GM21529 (cell line): ENCODE measurements at regions not wholly inside any gene's neighbourhood (a gene's known extent, or its start where the extent isn't known, plus 50 kb on each side); places are given as distances from the start of the nearest gene placed in this dataset.

Experiments
- ATAC-seq: cut with Tn5 transposase; IDR thresholded peaks from one replicate; pipeline ENCODE4 v1.9.1; 2021; ENCODE audit not compliant: unreplicated experiment

GRCh38 chr1:218754477-218754876 lies 409.3 kb downstream of the TGFB2 start:
- no peak for ATAC-seq

- ATAC-seq: no peak
Measured at GRCh38 chr1:218755128-218755527, 410.0 kb downstream of the TGFB2 start.

- no peak for ATAC-seq
Measured at GRCh38 chr1:218759795-218760194, 413.9 kb upstream of the LYPLAL1 start.

- no peak for ATAC-seq
Measured at GRCh38 chr1:218760601-218761570, 412.8 kb upstream of the LYPLAL1 start.

- ATAC-seq: no peak
Measured at GRCh38 chr1:218763538-218763937, 410.1 kb upstream of the LYPLAL1 start.

- ATAC-seq: no peak
Measured at GRCh38 chr1:218765753-218766152, 407.9 kb upstream of the LYPLAL1 start.

- no peak for ATAC-seq
Measured at GRCh38 chr1:218771931-218772330, 401.7 kb upstream of the LYPLAL1 start.

- ATAC-seq: no peak
Measured at GRCh38 chr1:218772575-218772974, 401.1 kb upstream of the LYPLAL1 start.

GRCh38 chr1:218775501-218776021 lies 398.1 kb upstream of the LYPLAL1 start:
- no peak for ATAC-seq

GRCh38 chr1:218778257-218779126 lies 395.2 kb upstream of the LYPLAL1 start:
- no peak for ATAC-seq

GRCh38 chr1:218779341-218780100 lies 394.2 kb upstream of the LYPLAL1 start:
- no peak for ATAC-seq

GRCh38 chr1:218783131-218783530 lies 390.5 kb upstream of the LYPLAL1 start:
- ATAC-seq: no peak

GRCh38 chr1:218783916-218784315 lies 389.8 kb upstream of the LYPLAL1 start:
- ATAC-seq: no peak

- ATAC-seq: no peak
Measured at GRCh38 chr1:218785928-218786327, 387.8 kb upstream of the LYPLAL1 start.

GRCh38 chr1:218787826-218788225 lies 385.9 kb upstream of the LYPLAL1 start:
- no peak for ATAC-seq

GRCh38 chr1:218796773-218797172 lies 376.9 kb upstream of the LYPLAL1 start:
- no peak for ATAC-seq

- no peak for ATAC-seq
Measured at GRCh38 chr1:218802799-218803198, 370.9 kb upstream of the LYPLAL1 start.

- no peak for ATAC-seq
Measured at GRCh38 chr1:218803351-218803997, 370.2 kb upstream of the LYPLAL1 start.

- ATAC-seq: no peak
Measured at GRCh38 chr1:218804014-218804785, 369.5 kb upstream of the LYPLAL1 start.
